ENCODE measurements at regions not wholly inside any gene's neighbourhood (a gene's known extent, or its start where the extent isn't known, plus 50 kb on each side); places are given as distances from the start of the nearest gene placed in this dataset.

GRCh38 chrX:104334971-104335370, 80.2 kb upstream of the ESX1 start:
- no peak for DNase-seq (ENCODE audit: low read depth)
- no peak overlapping the region for H3K4me3 ChIP-seq (ENCODE audit: low read depth, low read length)
- TF ChIP-seq CTCF (IDR thresholded peaks at IDR 0.05; ENCODE audit: insufficient read depth, low read depth, low read length, missing control alignments), result no peak

- no peak overlapping the region for H3K4me3 ChIP-seq (ENCODE audit: low read depth, low read length)
- DNase-seq (ENCODE audit: low read depth), result no peak
- TF ChIP-seq CTCF (IDR thresholded peaks at IDR 0.05; ENCODE audit: insufficient read depth, low read depth, low read length, missing control alignments), result no peak
Measured at GRCh38 chrX:104330966-104331365, 76.2 kb upstream of the ESX1 start.

DNA sequence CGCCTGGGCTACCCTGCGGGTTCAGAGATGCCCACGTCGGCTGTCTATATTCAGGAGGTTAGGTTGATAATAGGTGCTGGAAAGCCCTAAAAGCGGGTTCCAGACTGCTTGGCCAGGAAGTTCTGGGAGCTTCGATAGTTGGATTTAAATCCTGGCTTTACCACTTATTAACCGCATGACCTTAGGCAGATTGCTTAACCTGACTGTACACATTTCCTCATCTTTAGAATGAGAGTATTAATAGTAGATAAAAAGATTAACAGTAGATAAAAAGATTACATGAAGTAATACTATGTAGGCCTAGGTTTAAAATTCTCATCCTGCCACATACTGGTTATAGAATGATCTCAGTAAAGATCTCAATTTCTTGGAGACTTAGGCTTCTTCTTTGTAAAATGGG, 75.0 kb upstream of the ESX1 start:
- TF ChIP-seq CTCF (IDR thresholded peaks at IDR 0.05; ENCODE audit: insufficient read depth, low read depth, low read length, missing control alignments), result no peak

DNA sequence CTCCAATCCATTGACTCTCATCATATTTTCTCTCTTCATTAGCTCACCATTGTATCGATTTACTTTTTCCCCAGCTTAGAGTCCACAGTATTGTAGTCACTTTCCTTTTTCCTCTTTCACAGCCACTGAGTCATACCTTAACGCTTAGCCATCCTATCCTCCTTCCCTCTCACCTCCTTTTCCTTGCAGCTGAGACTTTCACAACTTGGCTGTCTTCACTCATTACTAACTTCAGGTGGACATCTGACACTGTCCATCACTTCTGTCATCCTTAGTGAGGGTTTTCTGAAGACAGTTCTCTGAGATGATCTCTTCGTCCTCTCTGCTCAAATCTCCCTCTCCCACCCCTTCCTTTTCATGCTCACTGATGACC, 70.5 kb upstream of the ESX1 start:
- H3K4me3 ChIP-seq (ENCODE audit: low read depth, low read length), result no peak overlapping the region
- DNase-seq (ENCODE audit: low read depth), result no peak
- no peak for TF ChIP-seq CTCF (IDR thresholded peaks at IDR 0.05; ENCODE audit: insufficient read depth, low read depth, low read length, missing control alignments)

More for the DNA sequence above, 75.0 kb upstream of the ESX1 start:
- no peak overlapping the region for H3K4me3 ChIP-seq (ENCODE audit: low read depth, low read length)
- no peak for DNase-seq (ENCODE audit: low read depth)

DNA sequence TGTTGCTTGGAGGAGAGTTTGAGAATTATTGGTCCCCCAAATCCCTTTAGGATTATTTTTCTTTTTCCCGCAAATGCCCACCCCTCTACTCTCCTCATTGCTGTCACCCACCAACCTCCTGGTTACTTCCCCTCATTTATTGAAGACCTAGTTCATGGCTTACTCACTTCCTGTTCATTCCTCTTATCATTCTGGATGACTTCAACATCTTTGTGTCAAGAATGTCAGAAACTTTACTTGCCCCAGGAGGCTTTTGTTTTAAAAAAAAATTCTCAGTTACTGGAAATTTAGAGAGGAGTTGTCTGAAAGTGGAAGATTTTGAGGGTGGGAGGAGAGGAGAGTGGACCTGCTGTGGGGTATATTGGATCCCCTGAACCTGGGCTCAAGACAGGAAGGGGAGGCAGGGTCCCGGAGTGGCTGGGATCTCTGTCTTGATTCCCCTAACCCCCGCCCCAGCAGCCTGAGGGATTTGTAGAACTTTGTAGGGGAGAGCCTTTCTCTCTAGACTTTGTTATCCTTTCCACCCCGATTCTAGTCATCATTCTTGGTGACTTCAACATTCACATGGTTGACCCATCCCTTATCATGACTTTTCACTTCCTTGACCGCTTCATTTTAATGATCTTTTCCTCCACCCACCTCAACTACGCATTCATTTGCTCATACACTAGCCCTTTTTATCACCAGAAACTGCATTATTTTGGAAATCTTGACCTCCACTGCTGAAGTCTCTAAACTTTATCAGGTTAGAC, 69.9 kb upstream of the ESX1 start:
- no peak for DNase-seq (ENCODE audit: low read depth)
- no peak overlapping the region for H3K4me3 ChIP-seq (ENCODE audit: low read depth, low read length)
- TF ChIP-seq CTCF (IDR thresholded peaks at IDR 0.05; ENCODE audit: insufficient read depth, low read depth, low read length, missing control alignments), result no peak

DNA sequence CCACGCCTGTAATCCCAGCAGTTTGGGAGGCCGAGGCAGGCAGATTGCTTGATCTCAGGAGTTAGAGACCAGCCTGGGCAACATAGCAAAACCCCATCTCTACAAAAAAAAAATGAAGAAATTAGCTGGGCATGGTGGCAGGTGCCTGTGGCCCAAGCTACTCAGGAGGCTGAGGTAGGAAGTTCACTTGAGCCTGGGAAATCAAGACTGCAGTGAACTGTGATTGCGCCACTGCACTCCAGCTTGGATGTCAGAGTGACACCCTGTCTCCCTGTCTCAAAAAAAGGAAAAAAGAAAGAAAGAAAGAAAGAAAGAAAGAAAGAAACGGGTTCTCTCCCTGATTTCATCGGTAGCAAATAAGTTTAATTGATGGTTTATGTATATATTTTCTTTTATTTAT, 64.6 kb upstream of the ESX1 start:
- TF ChIP-seq CTCF (IDR thresholded peaks at IDR 0.05; ENCODE audit: insufficient read depth, low read depth, low read length, missing control alignments), result no peak
- no peak for DNase-seq (ENCODE audit: low read depth)
- no peak overlapping the region for H3K4me3 ChIP-seq (ENCODE audit: low read depth, low read length)
